H1 (cell line): ENCODE measurements at regions not wholly inside any gene's neighbourhood (a gene's known extent, or its start where the extent isn't known, plus 50 kb on each side); places are given as distances from the start of the nearest gene placed in this dataset.

Experiments
- CHD1 ChIP-seq: IDR thresholded peaks from 2 replicates; pipeline ENCODE4 v1.6.1; 2012; ENCODE audit warnings: low read depth, low read length, improper control_type of control experiment
- EP300 ChIP-seq, 2 experiments: IDR thresholded peaks; 1 replicate in 1 of 2; 2 replicates in 1 of 2; pipeline ENCODE4 v1.6.1; 2011 to 2012; ENCODE audit warnings: low read depth in 2 of 2, low read length in 2 of 2, mild to moderate bottlenecking in 2 of 2, borderline replicate concordance in 1 of 2, inconsistent platforms in 1 of 2, moderate library complexity in 1 of 2
- KDM4A ChIP-seq: IDR thresholded peaks from one replicate; pipeline ENCODE4 v1.7.1; 2012; ENCODE audit warnings: low read depth, mild to moderate bottlenecking, moderate library complexity, low read length, inconsistent platforms; ENCODE audit not compliant: severe bottlenecking
- SIRT6 ChIP-seq: IDR thresholded peaks from one replicate; pipeline ENCODE4 v1.7.1; 2012; ENCODE audit warnings: low read length, inconsistent platforms
- SUZ12 ChIP-seq: fragments of 200-600 bp; sonication (generic); IDR thresholded peaks from 2 replicates; pipeline ENCODE4 v1.6.1; 2012; ENCODE audit warnings: mild to moderate bottlenecking, inconsistent platforms, low read length, moderate library complexity, mixed read lengths

DNA sequence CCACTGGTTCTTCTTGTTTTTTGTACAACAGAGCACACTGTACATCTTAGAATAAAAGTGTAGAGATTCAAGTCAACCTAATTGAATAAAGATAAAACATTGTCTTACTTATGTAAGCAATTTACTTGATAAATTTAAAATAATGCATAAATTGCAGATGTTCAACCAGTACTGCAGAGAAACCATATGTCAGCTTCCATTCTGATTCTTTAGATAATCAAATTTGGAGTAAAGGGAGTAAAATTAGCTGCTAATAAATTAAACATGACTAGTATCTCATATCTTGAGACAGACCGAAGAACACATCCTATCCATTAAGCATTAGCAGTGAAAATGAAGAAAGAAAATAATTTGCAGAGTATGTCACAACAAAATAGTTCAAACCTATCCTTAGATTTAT is 261.2 kb downstream of the GASK1B start (continued):
- TF ChIP-seq EP300 (IDR thresholded peaks at IDR 0.05; ENCODE audit: borderline replicate concordance in 1 of 2, low read depth in 2 of 2, low read length in 2 of 2) (no peak), SIRT6 (no peak), CHD1 (no peak), KDM4A (no peak), SUZ12 (no peak)
